HS-27A (cell line): ENCODE measurements at regions not wholly inside any gene's neighbourhood (a gene's known extent, or its start where the extent isn't known, plus 50 kb on each side); places are given as distances from the start of the nearest gene placed in this dataset.
"Not testable (repeated sequence)": the region's sequence is repeated elsewhere in the genome, so short reads cannot be mapped to it uniquely, and the experiment has no call there.

Experiments
- DNase-seq: peaks from one replicate; pipeline ENCODE4 v3.0.0-alpha.2; 2012; ENCODE audit warnings: low read depth, missing footprints

DNA sequence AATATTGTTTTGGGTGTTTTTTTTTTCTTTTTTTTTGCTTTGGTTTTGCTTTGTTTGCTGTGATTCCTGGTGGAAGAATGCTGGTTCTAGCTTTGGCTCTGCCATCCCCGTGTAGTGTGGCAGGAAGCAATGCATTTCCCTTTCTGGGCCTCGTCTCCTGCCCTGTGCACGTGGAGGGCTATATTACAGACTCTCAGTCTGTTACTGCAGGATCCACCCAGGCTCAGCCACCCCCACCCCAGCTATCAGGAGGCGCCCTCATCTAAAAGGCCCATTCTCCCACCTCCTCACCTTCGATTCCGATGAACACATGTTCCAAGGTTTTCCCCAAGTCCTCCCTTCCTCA is 152.3 kb downstream of the TFCP2L1 start:
- DNase-seq = no peak

- DNase-seq = no peak
Measured at GRCh38 chr2:121133551-121134319, 151.3 kb downstream of the TFCP2L1 start.

- no peak for DNase-seq
Measured at GRCh38 chr2:121134728-121135127, 150.3 kb downstream of the TFCP2L1 start.

- DNase-seq = no peak
Measured at GRCh38 chr2:121135168-121135853, 149.7 kb downstream of the TFCP2L1 start.

GRCh38 chr2:121136323-121136722 is 148.7 kb downstream of the TFCP2L1 start:
- no peak for DNase-seq

- DNase-seq = no peak
Measured at GRCh38 chr2:121137571-121137970, 147.4 kb downstream of the TFCP2L1 start.

DNA sequence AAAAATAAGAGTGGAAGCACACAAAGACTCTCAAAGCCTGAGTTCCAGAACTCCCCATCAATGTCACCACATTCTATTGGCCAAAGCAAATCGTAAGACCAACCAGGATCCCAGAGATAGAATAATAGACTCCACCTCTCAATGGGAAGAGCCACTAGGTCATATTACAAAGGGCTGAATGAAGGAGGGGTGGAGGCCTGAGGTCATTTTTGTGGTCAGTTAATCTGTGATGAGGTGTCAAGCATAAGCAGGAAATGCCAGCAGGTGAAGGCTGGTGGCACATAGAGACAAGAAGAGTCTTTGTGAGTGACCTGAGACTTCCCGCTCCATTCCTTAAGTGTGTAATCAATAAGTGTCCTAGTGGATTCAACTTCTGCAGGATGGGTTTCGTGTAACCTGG is 144.3 kb downstream of the TFCP2L1 start:
- DNase-seq = no peak

- no peak for DNase-seq
Measured at GRCh38 chr2:121142452-121142851, 142.6 kb downstream of the TFCP2L1 start.

GRCh38 chr2:121144111-121144510 is 140.9 kb downstream of the TFCP2L1 start:
- no peak for DNase-seq

GRCh38 chr2:121146630-121147029 is 138.4 kb downstream of the TFCP2L1 start:
- no peak for DNase-seq

GRCh38 chr2:121147766-121148165 is 137.2 kb downstream of the TFCP2L1 start:
- no peak for DNase-seq

DNA sequence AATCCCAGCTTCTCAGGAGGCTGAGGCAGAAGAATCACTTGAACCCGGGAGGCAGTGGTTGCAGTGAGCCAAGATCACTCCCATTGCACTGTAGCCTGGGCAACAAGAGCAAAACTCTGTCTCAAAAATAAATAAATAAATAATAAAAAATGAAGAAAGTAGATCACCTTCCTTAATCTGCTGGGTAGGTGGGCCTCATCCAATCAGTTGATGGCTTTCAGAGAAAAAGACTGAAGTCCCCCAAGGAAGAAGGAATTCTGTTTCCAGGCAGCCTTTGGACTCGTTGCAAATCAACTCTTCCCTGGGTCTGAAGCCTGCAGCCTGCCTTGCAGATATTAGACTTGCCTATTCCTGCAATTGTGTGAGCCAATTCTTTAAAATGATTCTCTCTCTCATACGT is 136.5 kb downstream of the TFCP2L1 start:
- no peak for DNase-seq

DNA sequence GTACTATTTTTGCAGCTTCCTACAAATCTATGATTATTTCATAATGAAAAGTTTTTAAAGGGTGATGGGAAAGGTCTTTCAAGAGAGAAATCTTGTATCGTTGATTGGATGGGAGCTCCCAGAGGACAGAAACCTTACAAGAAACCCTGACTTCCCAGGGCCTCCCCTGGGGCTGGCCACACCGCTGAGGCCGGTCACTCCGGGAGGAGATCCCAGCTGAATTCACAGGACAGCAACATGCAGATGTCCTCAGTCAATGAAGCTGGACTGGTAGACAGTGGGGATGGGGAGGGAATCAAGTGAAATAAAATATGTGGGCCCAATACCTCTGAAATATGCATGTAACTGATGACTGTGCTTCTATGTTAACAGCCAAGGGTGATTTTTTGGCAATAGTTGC is 135.6 kb downstream of the TFCP2L1 start:
- DNase-seq = no peak

DNA sequence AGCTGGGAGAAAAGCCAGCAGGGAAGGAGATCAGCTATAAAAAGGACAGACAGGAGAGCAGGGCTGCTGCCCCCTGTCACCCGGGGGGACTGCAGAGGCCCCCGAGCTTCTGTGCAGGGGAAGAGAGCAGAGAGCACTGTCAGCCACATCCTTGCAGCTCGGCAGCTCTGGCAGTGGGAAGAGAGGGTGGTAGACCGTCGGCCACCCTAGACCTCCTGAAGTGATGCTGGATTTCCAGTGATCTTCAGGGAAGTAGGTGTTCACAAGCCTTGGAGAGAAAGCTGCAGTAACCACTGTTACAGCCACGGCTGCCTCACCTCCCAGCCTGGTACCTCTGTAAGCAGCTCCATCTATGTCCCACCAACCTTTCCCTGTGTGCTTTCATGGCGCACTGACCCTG is 134.9 kb downstream of the TFCP2L1 start:
- no peak for DNase-seq

DNA sequence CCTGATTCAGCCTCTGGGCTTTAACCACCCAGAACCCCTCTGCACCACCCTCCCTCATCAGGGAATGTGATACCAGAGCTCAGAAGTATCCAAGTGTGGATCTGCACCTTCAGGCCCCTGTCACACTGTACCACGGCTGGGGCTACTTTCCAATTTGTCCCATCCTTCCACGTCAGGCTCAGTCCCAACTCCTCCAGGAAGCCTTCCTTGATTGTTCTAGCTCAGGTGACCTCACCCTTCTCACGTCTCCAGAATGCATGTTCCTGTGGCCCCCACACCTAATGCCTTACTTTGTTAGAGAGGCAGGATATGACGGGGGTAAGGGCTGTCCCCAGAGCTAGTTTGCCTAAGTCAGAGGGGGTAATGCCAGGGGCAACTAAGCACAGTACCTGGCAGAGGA is 134.3 kb downstream of the TFCP2L1 start:
- DNase-seq = no peak

DNA sequence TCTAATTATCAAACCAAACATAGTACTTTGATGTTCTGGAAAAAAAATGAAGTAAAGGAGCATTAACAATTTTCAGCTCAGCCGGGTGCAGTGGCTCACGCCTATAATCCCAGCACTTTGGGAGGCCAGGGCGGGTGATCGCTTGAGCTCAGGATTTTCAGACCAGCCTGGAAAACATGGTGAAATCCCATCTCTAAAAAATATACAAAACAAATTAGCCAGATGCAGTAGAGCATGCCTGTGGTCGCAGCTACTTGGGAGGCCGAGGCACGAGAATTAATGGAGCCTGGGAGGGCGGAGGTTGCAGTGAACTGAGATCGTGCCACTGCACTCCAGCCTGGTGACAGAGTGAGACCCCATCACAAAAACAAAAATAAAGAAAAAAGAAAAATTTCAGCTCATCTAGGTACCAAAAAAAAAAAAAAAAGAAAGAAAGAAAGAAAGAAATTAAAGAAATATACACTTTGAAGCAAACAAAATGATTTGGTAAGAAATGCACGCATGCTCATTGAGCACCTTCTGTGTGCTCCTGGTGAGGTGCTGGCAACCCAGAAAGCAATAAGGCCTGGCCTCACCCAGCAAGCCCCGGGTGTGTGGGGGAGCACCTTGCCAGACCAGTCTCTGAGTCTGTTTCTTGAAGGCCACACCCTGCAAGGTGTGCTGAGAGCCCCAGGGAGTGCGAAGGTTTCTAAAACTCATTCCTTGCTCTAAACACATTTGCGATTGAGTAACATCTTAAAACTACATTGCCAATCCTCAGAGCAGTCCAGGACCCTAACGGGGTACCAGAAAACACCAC is 133.5 kb downstream of the TFCP2L1 start:
- no peak for DNase-seq

DNA sequence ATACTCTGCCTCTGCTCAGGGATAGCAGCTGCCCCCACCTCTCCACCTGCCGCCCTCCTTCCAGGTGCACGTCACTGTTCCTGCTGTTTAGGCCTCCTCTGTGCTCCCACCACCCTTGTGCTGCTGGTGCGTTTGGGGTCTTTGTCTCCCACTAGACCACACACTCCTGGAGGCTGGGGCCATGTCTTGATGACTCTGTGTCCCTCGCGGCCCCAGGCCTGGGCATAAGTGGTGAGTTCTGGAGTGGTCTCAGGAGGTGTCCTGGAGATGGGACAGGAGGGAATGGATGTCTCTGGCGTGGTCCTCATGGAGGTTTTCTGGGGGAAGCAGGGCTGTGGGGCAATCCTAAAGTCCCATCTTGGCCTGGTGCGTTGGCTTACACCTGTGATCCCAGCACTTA is 132.1 kb downstream of the TFCP2L1 start:
- no peak for DNase-seq

DNA sequence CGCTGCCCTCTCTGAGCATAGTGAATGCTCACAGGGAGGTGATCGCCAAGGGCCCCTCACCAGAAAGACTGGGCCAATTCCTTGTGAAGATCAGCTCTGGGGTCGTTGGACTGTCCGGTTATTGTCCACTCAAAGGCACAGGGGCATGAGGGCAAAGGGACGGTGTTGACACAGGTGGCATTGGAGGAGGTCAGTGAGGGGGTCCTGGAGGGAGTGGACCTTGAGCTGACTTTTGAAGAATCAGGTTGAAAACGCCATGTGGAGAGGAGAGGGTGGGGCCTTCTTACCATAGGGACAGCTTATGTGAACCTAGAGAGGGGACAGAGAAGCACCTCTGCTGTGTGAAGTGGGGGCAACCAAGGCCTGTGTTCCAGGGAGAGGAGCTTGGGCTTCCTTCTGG is 131.5 kb downstream of the TFCP2L1 start:
- no peak for DNase-seq

DNA sequence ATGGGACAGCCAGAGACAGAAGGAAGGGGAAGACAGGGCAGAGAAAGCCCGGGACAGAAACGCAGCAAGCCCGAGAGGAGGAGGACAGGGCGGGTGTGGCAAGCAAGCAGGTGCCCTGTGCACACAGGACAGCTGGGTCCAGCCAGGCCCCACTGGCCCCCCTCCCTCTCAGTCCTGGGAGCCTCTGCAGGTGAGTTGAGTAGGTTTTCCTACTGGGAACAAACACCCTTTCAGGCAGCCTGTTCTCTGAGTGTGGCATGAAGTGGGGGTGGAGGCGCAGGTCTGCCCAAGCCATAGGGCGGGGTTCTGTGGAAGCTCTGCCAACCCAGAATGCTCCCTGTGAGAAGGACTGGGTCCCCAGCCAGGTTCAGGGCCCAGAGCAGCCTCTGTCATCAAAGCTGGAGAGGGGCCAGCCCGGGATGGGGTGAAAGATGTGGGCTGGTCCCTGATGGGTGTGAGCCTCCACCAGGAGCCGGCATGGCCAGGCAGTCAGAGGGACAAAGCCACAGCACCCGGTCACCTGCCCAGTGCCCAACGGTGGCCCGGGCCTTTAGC is 129.4 kb downstream of the TFCP2L1 start:
- no peak for DNase-seq

GRCh38 chr2:121157481-121157880 is 127.5 kb downstream of the TFCP2L1 start:
- not testable (repeated sequence) for DNase-seq

DNA sequence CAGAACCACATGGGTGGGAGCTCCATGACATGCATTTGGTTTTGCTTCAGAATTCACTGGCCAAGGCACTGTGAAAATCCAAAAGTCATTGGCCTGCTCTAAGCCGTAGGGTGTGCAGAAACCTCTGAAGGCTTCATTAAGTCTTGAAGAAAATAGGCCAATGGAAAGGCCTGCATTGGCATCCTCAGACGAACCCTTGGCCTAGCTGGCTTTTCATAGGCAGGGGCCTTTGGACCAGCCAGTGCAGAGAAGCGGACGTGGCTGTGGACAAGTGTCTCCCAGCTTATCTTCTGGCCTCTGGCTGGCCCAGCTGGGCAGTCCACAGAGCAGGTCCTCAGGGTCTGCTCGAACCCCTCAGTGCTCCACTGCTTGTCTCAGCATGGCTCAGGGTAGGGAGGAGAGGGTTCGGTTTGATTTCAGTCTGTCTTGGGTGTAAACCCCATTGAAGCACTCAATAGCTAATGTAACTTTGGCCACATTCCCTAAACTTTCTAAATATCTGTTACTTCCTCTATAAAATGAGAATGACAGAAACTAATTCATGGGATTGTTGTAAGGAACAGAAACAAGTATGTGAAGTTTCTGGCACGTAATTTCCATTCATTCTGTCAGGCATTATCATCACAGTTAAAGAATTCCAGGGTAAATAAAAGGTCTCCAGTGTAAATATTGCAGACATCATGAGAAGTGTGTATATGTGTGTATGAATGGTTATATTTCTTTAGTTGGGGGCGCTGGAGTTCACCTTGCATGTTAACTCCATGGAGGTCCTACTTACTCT is 125.5 kb downstream of the TFCP2L1 start:
- DNase-seq = no peak

GRCh38 chr2:121160366-121160765 is 124.6 kb downstream of the TFCP2L1 start:
- DNase-seq = no peak
